ENCODE measurements at regions not wholly inside any gene's neighbourhood (a gene's known extent, or its start where the extent isn't known, plus 50 kb on each side); places are given as distances from the start of the nearest gene placed in this dataset.

DNA sequence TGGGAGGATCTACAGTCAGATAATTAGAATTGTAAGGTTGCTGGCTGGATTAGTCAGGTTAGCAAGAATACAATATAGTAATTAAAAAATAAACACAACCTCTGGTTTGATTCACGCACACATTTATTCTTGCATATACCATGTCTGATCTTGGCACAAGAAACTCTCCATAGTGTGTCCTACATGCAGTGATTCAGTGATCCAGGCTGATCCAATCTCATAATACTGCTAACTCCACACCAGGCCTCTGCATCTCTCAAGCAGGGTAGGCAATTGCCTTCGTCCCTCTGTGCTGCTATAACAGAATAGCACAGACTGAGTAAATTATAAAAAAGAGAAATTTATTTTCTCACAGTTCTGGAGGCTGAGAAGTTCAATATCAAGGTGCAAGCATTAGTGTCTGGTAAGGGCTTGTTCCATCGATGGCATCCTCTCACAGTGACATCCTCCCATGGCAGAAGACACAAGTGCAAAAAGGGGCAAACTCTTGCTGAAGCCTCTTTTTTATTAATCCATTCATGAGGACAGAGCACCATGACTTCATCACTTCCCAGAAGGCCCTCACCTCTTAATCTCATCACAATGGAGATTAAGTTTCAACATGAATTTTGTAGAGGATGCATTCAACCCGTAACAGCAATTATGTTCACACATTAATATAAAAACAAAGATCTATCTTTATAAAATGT, 741.0 kb upstream of the NCAM2 start:
- TF ChIP-seq, protein P1, sequence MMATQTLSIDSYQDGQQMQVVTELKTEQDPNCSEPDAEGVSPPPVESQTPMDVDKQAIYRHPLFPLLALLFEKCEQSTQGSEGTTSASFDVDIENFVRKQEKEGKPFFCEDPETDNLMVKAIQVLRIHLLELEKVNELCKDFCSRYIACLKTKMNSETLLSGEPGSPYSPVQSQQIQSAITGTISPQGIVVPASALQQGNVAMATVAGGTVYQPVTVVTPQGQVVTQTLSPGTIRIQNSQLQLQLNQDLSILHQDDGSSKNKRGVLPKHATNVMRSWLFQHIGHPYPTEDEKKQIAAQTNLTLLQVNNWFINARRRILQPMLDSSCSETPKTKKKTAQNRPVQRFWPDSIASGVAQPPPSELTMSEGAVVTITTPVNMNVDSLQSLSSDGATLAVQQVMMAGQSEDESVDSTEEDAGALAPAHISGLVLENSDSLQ (IDR thresholded peaks at IDR 0.05): no peak
- TF ChIP-seq TARDBP (IDR thresholded peaks at IDR 0.05) (no peak), FOXM1 (IDR thresholded peaks at IDR 0.05; ENCODE audit: borderline replicate concordance) (no peak), SP1 (IDR thresholded peaks at IDR 0.05) (no peak), BHLHE40 (IDR thresholded peaks at IDR 0.05; ENCODE audit: borderline replicate concordance) (no peak), ELF4 (IDR thresholded peaks at IDR 0.05) (no peak), ARNT (IDR thresholded peaks at IDR 0.05) (no peak), NFRKB (IDR thresholded peaks at IDR 0.05) (no peak), SUZ12 (IDR thresholded peaks at IDR 0.05) (no peak)

Data from HEK293T (cell line).